OCI-LY1 (cell line): ENCODE measurements at regions not wholly inside any gene's neighbourhood (a gene's known extent, or its start where the extent isn't known, plus 50 kb on each side); places are given as distances from the start of the nearest gene placed in this dataset.

ENCODE experiments used
- CTCF ChIP-seq: fragments of 200-600 bp; sonication (generic), shearing (Covaris generic); IDR thresholded peaks from 2 replicates; pipeline ENCODE4 v1.5.1; 2017; ENCODE audit warnings: mild to moderate bottlenecking, antibody characterized with exemption, low read length, moderate library complexity, mixed read lengths
- EZH2 ChIP-seq: fragments of 200-600 bp; sonication (generic), shearing (Covaris generic); IDR thresholded peaks from 2 replicates; pipeline ENCODE4 v1.8.0; 2017; ENCODE audit warnings: borderline replicate concordance, mixed run types, mild to moderate bottlenecking, antibody characterized with exemption, low read length, moderate library complexity, mixed read lengths

GRCh38 chr2:16785149-16785548 lies 119.5 kb upstream of the CYRIA start:
- no peak for TF ChIP-seq CTCF
- TF ChIP-seq EZH2, result no peak
